GM12891 (cell line): ENCODE measurements at regions not wholly inside any gene's neighbourhood (a gene's known extent, or its start where the extent isn't known, plus 50 kb on each side); places are given as distances from the start of the nearest gene placed in this dataset.
A peak's percentile ranks its signal among the peaks of the same experiment; 100 is the strongest.

Experiments used
- DNase-seq: peaks from one replicate; pipeline ENCODE4 v3.0.0; 2011; ENCODE audit warnings: low spot score; ENCODE audit not compliant: insufficient read length
- FAIRE-seq: peaks from 2 replicates; lab custom pipeline; 2011; peaks lifted over from hg19 to GRCh38; lab: Jason Lieb, UNC
- PAX5 ChIP-seq: IDR thresholded peaks from 2 replicates; pipeline ENCODE4 v1.6.1; 2011; ENCODE audit warnings: low read length, moderate library complexity, mild to moderate bottlenecking; ENCODE audit not compliant: insufficient read depth, severe bottlenecking
- POLR2A ChIP-seq: IDR thresholded peaks from 2 replicates; pipeline ENCODE4 v1.6.1; 2011; ENCODE audit warnings: low read depth, low read length, control low read depth
- POLR2AphosphoS5 ChIP-seq: IDR thresholded peaks from 2 replicates; pipeline ENCODE4 v1.6.1; 2011; ENCODE audit warnings: low read depth, low read length, control low read depth
- POU2F2 ChIP-seq: IDR thresholded peaks from 2 replicates; pipeline ENCODE4 v1.6.1; 2011; ENCODE audit warnings: low read depth, mild to moderate bottlenecking, control low read depth, low read length, moderate library complexity
- SPI1 ChIP-seq: IDR thresholded peaks from 2 replicates; pipeline ENCODE4 v1.6.1; 2011; ENCODE audit warnings: low read depth, low read length, control low read depth
- TAF1 ChIP-seq: IDR thresholded peaks from 2 replicates; pipeline ENCODE4 v1.6.1; 2011; ENCODE audit warnings: low read depth, low read length, control low read depth

DNA sequence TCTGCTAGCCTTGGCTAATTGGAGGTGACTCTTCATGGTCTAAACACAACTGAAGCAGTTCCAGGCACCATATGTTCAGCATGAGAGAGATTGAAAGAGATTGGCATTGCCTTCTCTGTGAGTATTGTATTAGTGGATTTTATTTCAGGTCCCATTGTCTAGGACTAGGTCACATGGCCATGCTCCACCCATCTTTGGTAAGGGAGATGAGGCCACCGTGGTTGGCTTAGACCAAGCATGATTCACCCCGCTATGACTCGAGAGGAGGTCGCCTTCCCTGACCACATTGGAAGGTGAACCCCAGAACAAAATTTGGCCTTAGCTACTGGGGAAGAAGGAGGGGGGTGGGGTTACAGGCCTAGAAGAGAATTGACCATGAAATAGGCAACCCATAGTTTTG lies 109.9 kb upstream of the BCOR start:
- FAIRE-seq: no peak
- DNase-seq: no peak
- TF ChIP-seq SPI1: no peak

DNA sequence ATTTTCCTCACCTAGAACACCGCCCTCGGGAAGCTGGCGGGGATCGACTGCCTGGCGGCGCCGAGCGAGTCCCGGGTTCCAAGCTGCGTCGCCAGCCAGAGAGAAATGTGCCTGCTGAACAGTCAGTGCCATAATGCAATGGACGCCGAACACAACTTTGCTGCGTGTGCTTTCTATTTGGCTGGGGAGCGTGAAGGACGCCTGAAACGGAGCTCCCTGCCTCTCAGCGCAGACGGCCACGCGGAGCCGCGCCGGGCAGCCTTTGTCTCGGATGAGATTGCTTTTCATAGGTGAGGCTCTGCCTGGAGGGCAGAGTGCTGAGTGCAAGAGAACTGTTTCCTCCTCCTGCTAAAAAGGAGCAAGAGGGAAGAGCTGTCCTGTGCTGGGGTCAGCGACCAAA lies 107.7 kb upstream of the BCOR start:
- DNase-seq (no peak), FAIRE-seq (no peak)
- TF ChIP-seq POLR2A: no peak
- TF ChIP-seq TAF1: no peak
- TF ChIP-seq POU2F2: no peak
- no peak for TF ChIP-seq SPI1
- no peak for TF ChIP-seq POLR2AphosphoS5
- no peak for TF ChIP-seq PAX5

DNA sequence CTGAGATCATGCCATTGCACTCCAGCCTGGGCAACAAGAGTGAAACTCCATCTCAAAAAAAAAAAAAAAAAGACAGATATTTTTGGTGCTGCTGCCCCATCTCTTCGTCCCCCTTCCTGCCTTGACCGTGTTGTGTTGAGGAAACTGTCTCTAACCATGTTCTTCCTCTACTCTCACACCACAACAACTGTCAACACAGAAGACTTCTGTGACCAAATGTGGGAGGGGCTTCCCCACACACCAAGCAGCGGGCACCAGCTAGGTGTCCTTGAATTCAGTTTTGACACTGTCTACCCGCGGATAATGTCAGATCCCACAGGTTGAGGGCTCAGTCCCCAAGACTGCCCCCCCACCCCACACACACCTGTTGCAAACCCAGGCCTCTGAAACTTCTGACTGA lies 104.7 kb upstream of the BCOR start:
- TF ChIP-seq PAX5: no peak
- no peak for TF ChIP-seq TAF1
- no peak for TF ChIP-seq POLR2A
- no peak for TF ChIP-seq POU2F2
- TF ChIP-seq SPI1: no peak
- TF ChIP-seq POLR2AphosphoS5: no peak
- DNase-seq (no peak), FAIRE-seq (peak; percentile 96)

DNA sequence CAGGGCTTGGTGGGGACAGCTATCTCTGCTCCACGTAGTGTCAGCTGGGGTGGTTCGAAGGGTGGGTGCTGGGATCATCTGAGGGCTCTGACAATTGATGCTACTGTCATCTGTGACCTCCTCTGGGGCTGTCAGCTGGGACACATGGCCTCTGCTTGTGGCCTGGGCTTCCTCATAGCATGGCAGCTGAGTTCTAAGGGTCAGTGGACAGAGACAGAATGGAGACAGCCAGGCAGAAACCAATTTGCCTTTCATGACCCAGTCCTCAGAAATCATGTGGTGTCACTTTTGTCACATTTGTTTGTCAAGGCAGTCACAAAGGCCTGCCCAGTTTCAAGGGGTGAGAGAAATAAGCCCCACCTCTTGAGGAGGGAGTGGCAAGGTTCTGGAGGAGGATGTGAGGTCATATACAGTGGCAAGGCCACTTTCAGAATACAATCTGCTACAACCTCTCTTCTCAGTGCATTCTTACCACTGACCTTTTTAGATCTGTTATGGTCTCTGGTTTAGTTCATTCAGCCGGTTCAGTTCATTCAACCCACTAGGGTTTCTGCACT lies 103.6 kb upstream of the BCOR start:
- no peak for TF ChIP-seq POLR2A
- TF ChIP-seq TAF1: no peak
- TF ChIP-seq SPI1: no peak
- no peak for TF ChIP-seq POU2F2
- TF ChIP-seq POLR2AphosphoS5: no peak
- TF ChIP-seq PAX5: no peak
- FAIRE-seq (peak; percentile 89), DNase-seq (peak; percentile 23)

DNA sequence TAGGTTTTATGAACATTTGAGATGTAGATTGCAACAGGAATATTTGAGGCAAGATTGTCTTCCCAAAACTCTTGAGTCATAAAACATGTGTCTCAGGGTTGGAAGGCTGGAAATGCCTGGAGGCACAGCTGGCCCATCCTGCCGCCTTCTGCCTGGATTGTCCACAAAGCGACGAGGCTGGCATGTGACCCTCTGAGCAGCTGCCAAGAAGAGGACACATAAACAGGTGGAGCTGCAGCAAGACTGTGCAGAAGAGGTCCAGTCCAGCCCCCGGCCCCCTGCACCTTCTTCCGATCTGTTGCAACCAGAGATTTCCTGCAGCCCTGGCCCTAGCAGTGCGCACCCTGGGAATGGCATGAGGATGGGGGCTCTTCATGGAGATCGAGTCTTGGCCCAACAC lies 101.9 kb upstream of the BCOR start:
- FAIRE-seq (no peak), DNase-seq (no peak)
- no peak for TF ChIP-seq POLR2AphosphoS5
- TF ChIP-seq TAF1: no peak
- TF ChIP-seq PAX5: no peak
- TF ChIP-seq POU2F2: no peak
- no peak for TF ChIP-seq SPI1
- TF ChIP-seq POLR2A: no peak

DNA sequence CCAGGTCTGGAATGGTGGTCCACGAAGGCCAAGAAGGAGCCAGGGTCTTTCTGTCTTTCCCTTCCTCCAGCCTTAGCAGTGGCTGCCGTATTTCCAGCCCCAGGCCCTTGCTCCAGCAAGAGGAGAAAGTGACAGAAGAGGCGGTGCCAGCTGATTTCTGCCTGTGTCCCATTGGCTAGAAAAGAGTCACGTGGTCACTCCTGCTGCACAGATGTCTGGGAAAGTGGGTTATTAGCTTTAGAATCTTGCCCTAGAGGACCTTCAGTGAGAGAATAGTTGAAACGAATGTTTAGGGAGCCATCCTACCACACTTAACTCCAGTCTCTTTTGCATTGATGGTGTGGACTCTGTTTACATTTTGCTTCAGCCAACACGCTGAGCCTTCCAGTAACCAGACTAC lies 99.3 kb upstream of the BCOR start:
- no peak for TF ChIP-seq PAX5
- no peak for TF ChIP-seq POU2F2
- TF ChIP-seq POLR2AphosphoS5: no peak
- TF ChIP-seq TAF1: no peak
- no peak for TF ChIP-seq SPI1
- TF ChIP-seq POLR2A: no peak
- no peak for FAIRE-seq
- no peak for DNase-seq

DNA sequence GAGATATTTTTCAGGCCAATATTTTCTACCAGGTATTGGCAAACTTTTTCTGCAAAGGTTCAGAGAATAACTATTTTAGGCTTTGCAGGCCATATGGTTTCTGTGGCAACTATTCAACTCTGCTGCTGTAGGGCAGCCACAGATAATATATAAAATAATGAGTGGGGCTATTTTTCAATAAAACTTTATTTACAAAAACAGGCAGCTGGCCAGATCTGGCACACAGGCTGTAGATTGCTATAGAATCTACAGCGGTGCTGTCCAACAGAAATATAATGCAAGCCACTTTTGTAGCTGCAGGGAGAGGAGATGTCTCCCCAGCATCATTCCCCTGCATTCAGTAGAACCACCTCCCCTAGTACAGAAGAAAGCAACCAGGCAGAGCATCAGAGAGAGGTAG lies 97.6 kb upstream of the BCOR start:
- TF ChIP-seq PAX5 (no peak), POLR2AphosphoS5 (no peak), POU2F2 (no peak), SPI1 (no peak), TAF1 (no peak), POLR2A (no peak)
- DNase-seq (no peak), FAIRE-seq (no peak)

DNA sequence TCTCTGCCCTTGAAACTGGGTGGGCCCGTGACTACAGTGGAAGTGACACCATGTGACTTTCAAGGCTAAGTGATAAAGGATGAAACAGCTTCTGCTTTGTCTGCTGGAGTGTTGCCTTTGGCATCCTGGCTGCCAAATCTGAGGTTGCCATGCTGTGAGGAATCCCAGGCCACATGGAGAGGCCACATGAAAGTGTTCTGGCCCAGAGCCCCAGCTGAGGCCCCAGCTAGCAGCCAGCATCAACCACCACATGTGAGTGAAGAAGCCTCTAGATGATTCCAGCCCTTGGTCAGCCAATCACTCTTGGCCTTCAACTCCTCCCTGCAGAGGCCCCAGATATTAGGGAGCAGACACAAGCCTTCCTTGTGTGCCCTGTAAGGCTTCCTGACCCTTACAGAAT lies 94.4 kb upstream of the BCOR start:
- FAIRE-seq (no peak), DNase-seq (no peak)
- TF ChIP-seq PAX5: no peak
- TF ChIP-seq POLR2A: no peak
- TF ChIP-seq POLR2AphosphoS5: no peak
- TF ChIP-seq TAF1: no peak
- TF ChIP-seq SPI1: no peak
- no peak for TF ChIP-seq POU2F2

DNA sequence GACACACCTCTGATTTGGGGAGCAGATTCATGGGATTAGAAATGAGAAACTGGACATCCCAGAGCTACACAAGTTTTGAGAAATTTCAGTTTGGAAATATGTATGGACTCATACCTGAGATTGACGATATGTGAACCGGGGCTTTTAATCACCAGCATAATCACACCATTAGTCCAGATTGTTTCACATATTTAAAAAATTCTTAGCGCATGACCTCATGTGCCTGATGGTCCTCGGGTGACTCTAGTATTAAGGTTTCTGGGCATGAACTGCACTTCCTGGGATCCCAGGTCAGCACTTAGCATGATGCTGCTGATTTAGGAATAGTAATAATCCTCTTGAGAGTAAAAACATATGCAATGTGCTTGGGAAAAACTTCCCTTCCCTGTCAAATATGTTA lies 91.9 kb upstream of the BCOR start:
- DNase-seq (no peak), FAIRE-seq (no peak)
- TF ChIP-seq PAX5 (no peak), SPI1 (no peak), POLR2A (no peak), POU2F2 (no peak), TAF1 (no peak)

DNA sequence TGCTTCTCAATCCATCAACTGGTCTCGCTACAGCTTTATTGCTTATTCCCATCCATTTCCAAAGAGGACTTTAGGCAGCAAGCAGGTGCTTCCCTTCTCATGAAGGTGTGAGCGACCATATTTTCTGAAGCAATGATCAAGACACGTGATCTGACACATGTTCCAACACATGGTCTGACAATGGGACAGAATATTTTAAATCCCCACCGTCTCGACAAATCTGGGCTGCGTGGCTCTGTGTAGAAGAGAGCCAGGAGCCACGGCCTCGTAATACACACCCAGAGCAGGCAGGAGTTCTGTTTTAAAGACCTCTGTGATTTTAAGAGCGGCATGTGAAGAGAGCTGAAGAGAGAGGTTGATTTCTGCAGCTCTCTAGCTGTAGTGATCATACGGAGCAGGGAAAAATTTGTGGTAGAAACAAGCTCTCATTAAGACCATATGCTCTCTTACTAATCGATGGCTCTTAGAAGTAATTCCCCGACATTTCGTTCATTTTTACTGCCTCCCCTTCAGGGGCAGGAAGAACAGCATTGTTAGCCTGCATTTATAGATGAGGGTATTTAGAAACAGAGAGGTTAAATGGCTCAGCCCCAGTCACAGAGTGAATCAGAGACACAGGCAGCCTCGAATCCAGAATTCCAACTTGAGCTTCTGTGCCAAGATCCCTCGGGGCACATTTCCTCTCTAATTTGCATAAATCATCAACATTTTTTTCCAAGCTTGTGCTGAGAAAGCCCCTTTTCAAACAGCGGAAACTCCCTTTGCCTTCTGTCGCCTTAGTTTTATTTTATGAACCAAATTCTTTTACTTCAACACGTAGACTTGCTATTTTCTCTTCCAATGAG lies 91.0 kb upstream of the BCOR start:
- DNase-seq (no peak), FAIRE-seq (no peak)
- TF ChIP-seq SPI1 (no peak), TAF1 (no peak), POLR2A (no peak; the same call in 1 of the 2 replicates), POLR2AphosphoS5 (no peak), POU2F2 (peak; percentile 38; the same call in 1 of the 2 replicates), PAX5 (no peak)
